ENCODE measurements at regions not wholly inside any gene's neighbourhood (a gene's known extent, or its start where the extent isn't known, plus 50 kb on each side); places are given as distances from the start of the nearest gene placed in this dataset.

GRCh38 chr6:11929241-11929835 lies 82.8 kb upstream of the HIVEP1 start:
- TF ChIP-seq ZNF16 (tag by site-specific recombination; IDR thresholded peaks at IDR 0.05; ENCODE audit: low read depth) (no peak), ZNF211 (tag by site-specific recombination; IDR thresholded peaks at IDR 0.05; ENCODE audit: low read depth) (no peak), GLI2 (tag by site-specific recombination; IDR thresholded peaks at IDR 0.05; ENCODE audit: borderline replicate concordance, low read depth) (no peak), ZNF423 (tag by site-specific recombination; IDR thresholded peaks at IDR 0.05) (no peak), ZNF26 (tag by site-specific recombination; IDR thresholded peaks at IDR 0.05) (no peak), ZNF580 (tag by site-specific recombination; IDR thresholded peaks at IDR 0.05) (no peak), KLF1 (tag by site-specific recombination; IDR thresholded peaks at IDR 0.05) (no peak), ZNF777 (tag by site-specific recombination; IDR thresholded peaks at IDR 0.05; ENCODE audit: borderline replicate concordance) (no peak), ZSCAN4 (tag by site-specific recombination; IDR thresholded peaks at IDR 0.05) (no peak), ZBTB49 (tag by site-specific recombination; IDR thresholded peaks at IDR 0.05; ENCODE audit: low read depth) (no peak), GLI4 (tag by site-specific recombination; IDR thresholded peaks at IDR 0.05) (no peak), TRIM28 (IDR thresholded peaks at IDR 0.05; ENCODE audit: borderline replicate concordance, low read length) (no peak), ZNF704 (tag by site-specific recombination; IDR thresholded peaks at IDR 0.05) (no peak), HOXD13 (CRISPR knock-in tag; IDR thresholded peaks at IDR 0.05; ENCODE audit: borderline replicate concordance) (no peak), PRDM2 (tag by site-specific recombination; IDR thresholded peaks at IDR 0.05; ENCODE audit: borderline replicate concordance) (no peak), SP7 (tag by site-specific recombination; IDR thresholded peaks at IDR 0.05) (no peak), MYNN (tag by site-specific recombination; IDR thresholded peaks at IDR 0.05; ENCODE audit: borderline replicate concordance) (no peak)
- no peaks in the 10 kb centered on the region for H3K36me3 ChIP-seq (ENCODE audit: control insufficient read depth in 2 of 2, insufficient read depth in 1 of 2, low read length in 2 of 2)
- no peak overlapping the region for H3K27ac ChIP-seq (ENCODE audit: extremely low read depth, low read depth, low read length)
- no peak overlapping the region for H3K4me3 ChIP-seq (ENCODE audit: low read depth, low read length)
- POLR2A ChIA-PET: no interaction called here
- H3K4me1 ChIP-seq (ENCODE audit: control insufficient read depth, insufficient read depth, low read length): no peaks in the 10 kb centered on the region
- no peaks in the 10 kb centered on the region for H3K9me3 ChIP-seq (ENCODE audit: control insufficient read depth, insufficient read depth, low read depth, low read length)
- CTCF ChIA-PET: interaction anchor here (1.0 kb wide), 1 partner anchor 11 kb away, joined by 3 read pairs; no protein-coding TSS in a partner anchor
